SU-DHL-6 (cell line): ENCODE measurements at regions not wholly inside any gene's neighbourhood (a gene's known extent, or its start where the extent isn't known, plus 50 kb on each side); places are given as distances from the start of the nearest gene placed in this dataset.

Experiments
- H2AFZ ChIP-seq: fragments of 200-600 bp; sonication (generic); 2 replicates; pipeline ENCODE4 v1.6.1; 2014; ENCODE audit warnings: low read depth, mild to moderate bottlenecking, moderate library complexity, mixed read lengths, antibody characterized with exemption, low read length; ENCODE audit not compliant: severe bottlenecking
- H3F3A ChIP-seq: fragments of 200-600 bp; shearing (Covaris generic); 2 replicates; pipeline ENCODE4 v1.6.0; 2016; ENCODE audit warnings: antibody characterized with exemption, mild to moderate bottlenecking; ENCODE audit not compliant: insufficient read depth
- H3K27ac ChIP-seq: fragments of 200-600 bp; sonication (generic); 2 replicates; pipeline ENCODE4 v1.5.1; 2016; ENCODE audit warnings: low read depth, mild to moderate bottlenecking, low read length, moderate library complexity, mixed read lengths
- H3K27me3 ChIP-seq: fragments of 200-600 bp; sonication (generic), shearing (Covaris generic); 2 replicates; pipeline ENCODE4 v1.6.0; 2014; ENCODE audit warnings: mild to moderate bottlenecking, low read length
- H3K36me3 ChIP-seq: fragments of 200-600 bp; sonication (generic); 2 replicates; pipeline ENCODE4 v1.6.1; 2014; ENCODE audit warnings: mild to moderate bottlenecking, low read length, mixed read lengths
- H3K4me2 ChIP-seq: fragments of 300-600, 200-600 bp; shearing (Covaris generic), sonication (generic); 2 replicates; pipeline ENCODE4 v1.6.0; 2014; ENCODE audit warnings: low read length, low read depth, mild to moderate bottlenecking; ENCODE audit not compliant: poor library complexity, severe bottlenecking
- H3K4me3 ChIP-seq: fragments of 200-600 bp; sonication (generic); 2 replicates; pipeline ENCODE4 v1.5.1; 2014; ENCODE audit warnings: antibody characterized with exemption, low read length, mild to moderate bottlenecking, mixed read lengths; ENCODE audit not compliant: insufficient read depth, poor library complexity, severe bottlenecking
- H3K79me2 ChIP-seq: fragments of 200-600 bp; sonication (generic); 2 replicates; pipeline ENCODE4 v1.6.1; 2014; ENCODE audit warnings: mild to moderate bottlenecking, low read length, moderate library complexity; ENCODE audit not compliant: insufficient read depth
- H3K9ac ChIP-seq: fragments of 200-600 bp; sonication (generic); 2 replicates; pipeline ENCODE4 v1.7.0; 2014; ENCODE audit warnings: mild to moderate bottlenecking, low read length
- H3K9me2 ChIP-seq: fragments of 200-600 bp; sonication (generic); replicated peaks from 2 replicates; pipeline ENCODE4 v1.6.1; 2014; ENCODE audit warnings: low read length; ENCODE audit not compliant: insufficient read depth
- H3K9me3 ChIP-seq: fragments of 200-600 bp; sonication (generic); 2 replicates; pipeline ENCODE4 v1.6.1; 2014; ENCODE audit warnings: low read length, mixed read lengths; ENCODE audit not compliant: insufficient read depth
- H4K20me1 ChIP-seq: fragments of 200-600 bp; sonication (generic); 2 replicates; pipeline ENCODE4 v1.6.1; 2014; ENCODE audit warnings: low read depth, mild to moderate bottlenecking, antibody characterized with exemption, low read length, moderate library complexity, mixed read lengths
- EZH2phosphoT487 ChIP-seq: fragments of 200-600 bp; sonication (generic), shearing (Covaris generic); conservative IDR thresholded peaks from 2 replicates; pipeline ENCODE4 v1.6.1; 2018; ENCODE audit warnings: mild to moderate bottlenecking, antibody characterized with exemption, low read length, moderate library complexity, mixed read lengths
- TF ChIP-seq, protein P1 (sequence below): fragments of 200-600 bp; sonication (generic); IDR thresholded peaks from one replicate; pipeline ENCODE4 v1.5.1; 2017; ENCODE audit warnings: antibody characterized with exemption, mild to moderate bottlenecking, low read length, moderate library complexity; ENCODE audit not compliant: insufficient read depth, poor library complexity, severe bottlenecking

DNA sequence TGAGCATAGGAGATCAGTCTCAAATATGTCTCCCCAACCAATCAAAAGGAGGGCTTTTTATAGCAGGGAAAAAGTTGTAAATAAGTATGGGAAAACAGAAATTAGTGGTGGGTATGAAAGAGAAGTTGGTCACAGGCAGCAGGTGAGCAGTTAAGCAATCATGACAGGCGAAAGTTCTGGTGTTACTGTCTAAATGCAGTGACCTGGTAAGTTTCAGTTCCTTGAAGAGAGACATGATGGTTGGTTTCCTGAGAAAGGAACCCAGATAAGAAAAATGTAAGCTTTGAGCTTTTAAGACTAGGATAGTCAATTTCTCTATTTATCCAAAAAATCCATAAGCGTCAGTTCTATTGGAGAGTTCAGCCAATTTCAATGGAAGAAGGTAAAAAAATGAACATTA is 466.2 kb upstream of the FLRT2 start:
- TF ChIP-seq, protein P1, sequence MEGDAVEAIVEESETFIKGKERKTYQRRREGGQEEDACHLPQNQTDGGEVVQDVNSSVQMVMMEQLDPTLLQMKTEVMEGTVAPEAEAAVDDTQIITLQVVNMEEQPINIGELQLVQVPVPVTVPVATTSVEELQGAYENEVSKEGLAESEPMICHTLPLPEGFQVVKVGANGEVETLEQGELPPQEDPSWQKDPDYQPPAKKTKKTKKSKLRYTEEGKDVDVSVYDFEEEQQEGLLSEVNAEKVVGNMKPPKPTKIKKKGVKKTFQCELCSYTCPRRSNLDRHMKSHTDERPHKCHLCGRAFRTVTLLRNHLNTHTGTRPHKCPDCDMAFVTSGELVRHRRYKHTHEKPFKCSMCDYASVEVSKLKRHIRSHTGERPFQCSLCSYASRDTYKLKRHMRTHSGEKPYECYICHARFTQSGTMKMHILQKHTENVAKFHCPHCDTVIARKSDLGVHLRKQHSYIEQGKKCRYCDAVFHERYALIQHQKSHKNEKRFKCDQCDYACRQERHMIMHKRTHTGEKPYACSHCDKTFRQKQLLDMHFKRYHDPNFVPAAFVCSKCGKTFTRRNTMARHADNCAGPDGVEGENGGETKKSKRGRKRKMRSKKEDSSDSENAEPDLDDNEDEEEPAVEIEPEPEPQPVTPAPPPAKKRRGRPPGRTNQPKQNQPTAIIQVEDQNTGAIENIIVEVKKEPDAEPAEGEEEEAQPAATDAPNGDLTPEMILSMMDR = no peak
- TF ChIP-seq EZH2phosphoT487 = no peak
- Histone ChIP-seq H3K27me3 (no peaks in the 10 kb centered on the region), H3K9me3 (no peaks in the 10 kb centered on the region), H3K36me3 (no peaks in the 10 kb centered on the region), H4K20me1 (no peaks in the 10 kb centered on the region), H3K9ac (no peak overlapping the region), H2AFZ (no peak overlapping the region), H3K4me2 (no peak overlapping the region), H3F3A (no peaks in the 10 kb centered on the region), H3K9me2 (no peaks in the 10 kb centered on the region), H3K4me3 (no peak overlapping the region), H3K27ac (no peak overlapping the region), H3K79me2 (no peaks in the 10 kb centered on the region)

DNA sequence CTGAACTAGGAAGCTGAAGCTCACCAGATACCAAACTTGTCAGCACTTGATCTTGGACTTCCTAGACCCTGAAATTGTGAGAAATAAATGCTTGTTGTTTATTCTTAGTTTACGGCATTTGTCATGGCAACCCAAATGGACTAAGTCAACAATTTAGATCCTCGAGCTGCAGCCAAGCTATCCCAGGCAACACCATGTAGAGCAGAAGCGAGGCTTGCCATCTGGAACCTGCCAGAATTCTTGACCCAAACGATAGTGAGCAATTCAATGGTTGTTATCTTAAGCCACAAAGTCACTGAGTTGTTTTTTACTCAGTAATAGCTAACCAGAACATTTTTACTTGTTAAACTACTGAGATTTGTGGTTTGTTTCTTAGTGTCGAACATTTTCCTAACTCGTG is 458.5 kb upstream of the FLRT2 start:
- H3K4me3 ChIP-seq = no peak overlapping the region
- H3K27ac ChIP-seq = no peak overlapping the region
- no peak overlapping the region for H3K9ac ChIP-seq
- no peaks in the 10 kb centered on the region for H3F3A ChIP-seq
- TF ChIP-seq, protein P1 = no peak
- TF ChIP-seq EZH2phosphoT487 = no peak
- H3K27me3 ChIP-seq = no peaks in the 10 kb centered on the region
- no peak overlapping the region for H2AFZ ChIP-seq
- no peaks in the 10 kb centered on the region for H3K9me2 ChIP-seq
- no peaks in the 10 kb centered on the region for H4K20me1 ChIP-seq
- H3K36me3 ChIP-seq = no peaks in the 10 kb centered on the region
- H3K9me3 ChIP-seq = no peaks in the 10 kb centered on the region
- no peak overlapping the region for H3K4me2 ChIP-seq
- no peaks in the 10 kb centered on the region for H3K79me2 ChIP-seq

DNA sequence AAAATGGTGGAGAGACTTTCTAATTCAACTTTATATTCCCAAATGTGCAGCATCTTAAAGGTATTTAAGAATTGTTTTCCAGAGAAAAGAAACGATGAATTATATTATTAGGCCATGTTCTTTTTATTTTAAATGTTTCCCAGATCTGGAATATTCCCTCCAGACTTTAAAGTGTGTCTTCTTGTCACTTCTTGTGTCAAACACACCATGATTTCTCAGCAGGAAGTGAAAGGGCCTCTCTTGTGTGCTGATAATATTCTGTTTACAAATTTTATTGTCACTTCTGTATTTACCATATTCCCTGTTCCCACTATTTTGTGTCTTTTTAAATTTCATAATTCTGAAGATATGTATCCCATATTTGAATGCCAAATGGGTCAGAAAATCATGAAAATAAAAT is 455.0 kb upstream of the FLRT2 start:
- Histone ChIP-seq H3K27me3 (no peaks in the 10 kb centered on the region), H3K9ac (no peak overlapping the region), H3K9me3 (no peaks in the 10 kb centered on the region), H3K4me3 (no peak overlapping the region), H3K27ac (no peak overlapping the region), H3K79me2 (no peaks in the 10 kb centered on the region), H3K4me2 (no peak overlapping the region), H3K9me2 (no peaks in the 10 kb centered on the region), H4K20me1 (no peaks in the 10 kb centered on the region), H3K36me3 (no peaks in the 10 kb centered on the region), H3F3A (no peaks in the 10 kb centered on the region), H2AFZ (no peak overlapping the region)
- TF ChIP-seq, protein P1 = no peak
- TF ChIP-seq EZH2phosphoT487 = no peak
